GM23338 (cell line): ENCODE measurements at regions not wholly inside any gene's neighbourhood (a gene's known extent, or its start where the extent isn't known, plus 50 kb on each side); places are given as distances from the start of the nearest gene placed in this dataset.

Experiments
- CREB1 ChIP-seq: fragments of 250-450 bp; sonication (Bioruptor Pico); IDR thresholded peaks from 2 replicates; pipeline ENCODE4 v1.5.0; 2020; ENCODE audit warnings: low read depth, mild to moderate bottlenecking, moderate library complexity
- CTCF ChIP-seq, 2 experiments: fragments of 200-600 bp in 1 of 2; sonication (generic) in 1 of 2; conservative IDR thresholded peaks; 2 replicates each; pipeline versions ENCODE4 v1.5.1 to v1.6.1; 2016 to 2017; ENCODE audit warnings: antibody characterized with exemption in 2 of 2, low read depth in 2 of 2, mild to moderate bottlenecking in 2 of 2, moderate library complexity in 1 of 2
- EZH2 ChIP-seq: fragments of 200-600 bp; sonication (generic); IDR thresholded peaks from one replicate; pipeline ENCODE4 v1.8.0; 2017; ENCODE audit warnings: antibody characterized with exemption, mild to moderate bottlenecking, low read depth; ENCODE audit not compliant: unreplicated experiment
- EZH2phosphoT487 ChIP-seq: fragments of 200-600 bp; sonication (generic); IDR thresholded peaks from one replicate; pipeline ENCODE4 v1.8.1; 2018; ENCODE audit warnings: antibody characterized with exemption; ENCODE audit not compliant: unreplicated experiment
- NANOG ChIP-seq: IDR thresholded peaks from 2 replicates; pipeline ENCODE4 v1.6.1; 2016; ENCODE audit warnings: antibody characterized with exemption, borderline replicate concordance
- POLR2AphosphoS5 ChIP-seq: IDR thresholded peaks from 2 replicates; pipeline ENCODE4 v1.6.1; 2016; ENCODE audit warnings: antibody characterized with exemption, low read depth
- REST ChIP-seq: IDR thresholded peaks from one replicate; pipeline ENCODE4 v1.6.1; 2018; ENCODE audit warnings: antibody characterized with exemption; ENCODE audit not compliant: unreplicated experiment

- TF ChIP-seq CTCF (conservative IDR thresholded peaks at IDR 0.05; ENCODE audit: low read depth in 2 of 2): no peak
- TF ChIP-seq EZH2phosphoT487: no peak
- TF ChIP-seq POLR2AphosphoS5: no peak
- no peak for TF ChIP-seq REST
- no peak for TF ChIP-seq EZH2
- TF ChIP-seq CREB1 (CRISPR knock-in tag): no peak
- TF ChIP-seq NANOG: no peak
Observed at GRCh38 chr4:136241221-136241986, 1290.9 kb downstream of the PCDH18 start.
